Stimulated activated CD4-positive, alpha-beta T cell treated with anti-CD3 and anti-CD28 coated beads, Interleukin-1b, Interleukin-23, amount 100 ng/mL, for 48 hours (primary cell): ENCODE measurements at regions not wholly inside any gene's neighbourhood (a gene's known extent, or its start where the extent isn't known, plus 50 kb on each side); places are given as distances from the start of the nearest gene placed in this dataset.
"Not testable (repeated sequence)": the region's sequence is repeated elsewhere in the genome, so short reads cannot be mapped to it uniquely, and the experiment has no call there.

Experiments used
- DNase-seq: peaks from one replicate; pipeline ENCODE4 v3.0.0-alpha.2; 2020

DNA sequence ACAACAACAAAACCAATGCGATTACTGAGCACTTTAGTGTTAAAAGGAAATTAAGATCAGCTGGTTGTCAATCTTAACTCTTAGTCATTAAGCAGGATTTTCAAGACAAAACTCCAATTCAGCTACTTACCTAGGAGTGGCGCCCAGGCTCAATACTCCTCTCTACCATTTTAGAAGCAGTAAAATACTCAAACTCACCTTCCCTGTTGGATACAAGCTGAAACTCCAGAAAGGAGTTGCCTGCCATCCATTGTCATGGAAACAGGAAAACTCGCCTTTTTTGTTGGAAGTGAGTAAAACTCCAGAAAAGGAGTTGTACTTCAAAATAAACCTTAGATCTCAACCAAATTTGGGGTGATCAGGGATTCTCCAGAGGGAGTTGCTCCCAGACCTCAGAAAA lies 127.0 kb upstream of the F3 start:
- DNase-seq: no peak

GRCh38 chr1:94667818-94668217 lies 126.3 kb upstream of the F3 start:
- no peak for DNase-seq

GRCh38 chr1:94666797-94667196 lies 125.2 kb upstream of the F3 start:
- DNase-seq: no peak

- DNase-seq: no peak
Observed at GRCh38 chr1:94661431-94661932, 119.9 kb upstream of the F3 start.

DNA sequence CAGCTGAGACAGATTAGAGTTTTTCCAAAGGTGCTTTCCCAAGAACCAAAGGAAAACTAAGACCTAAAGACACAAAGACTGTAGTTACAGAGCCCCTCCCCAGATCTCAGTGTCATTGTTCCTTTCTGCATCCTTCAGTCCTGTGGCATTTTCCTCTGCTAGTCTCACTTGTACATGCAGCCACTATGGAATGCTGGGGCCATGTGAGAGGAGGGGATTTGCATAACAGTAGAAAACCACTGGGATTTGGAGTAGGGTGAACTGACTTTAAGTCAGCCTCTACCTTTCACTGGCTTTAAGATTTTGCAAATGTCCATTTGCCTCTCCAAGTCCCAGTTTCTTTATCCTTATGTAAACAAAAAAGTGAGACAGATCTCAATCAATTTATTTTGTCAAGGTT lies 119.4 kb upstream of the F3 start:
- no peak for DNase-seq

GRCh38 chr1:94660258-94660657 lies 118.7 kb upstream of the F3 start:
- DNase-seq: no peak

- not testable (repeated sequence) for DNase-seq
Observed at GRCh38 chr1:94659202-94659601, 117.6 kb upstream of the F3 start.

GRCh38 chr1:94658221-94658620 lies 116.7 kb upstream of the F3 start:
- DNase-seq: no peak

- not testable (repeated sequence) for DNase-seq
Observed at GRCh38 chr1:94657776-94658175, 116.2 kb upstream of the F3 start.

GRCh38 chr1:94656967-94657366 lies 115.4 kb upstream of the F3 start:
- no peak for DNase-seq

GRCh38 chr1:94654919-94655318 lies 113.4 kb upstream of the F3 start:
- DNase-seq: no peak

DNA sequence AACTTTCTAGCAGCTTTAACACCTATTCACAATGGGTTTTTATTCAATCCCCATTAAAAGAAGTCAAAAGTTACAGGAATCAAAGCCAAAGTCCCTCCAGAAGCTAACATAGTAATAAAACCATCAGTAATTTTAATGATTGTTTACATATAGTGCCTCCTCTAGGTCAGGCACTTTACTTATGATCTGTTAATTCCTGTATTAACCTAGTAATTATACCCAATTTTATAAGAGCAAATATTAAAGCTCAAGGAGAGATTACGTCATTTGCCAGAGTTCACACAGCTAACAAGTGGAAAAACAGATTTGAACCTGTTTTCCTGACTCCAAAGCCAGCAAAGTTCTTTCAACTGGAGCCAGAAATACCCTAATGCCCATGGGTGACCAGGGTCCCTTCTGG lies 112.9 kb upstream of the F3 start:
- no peak for DNase-seq

- DNase-seq: no peak
Observed at GRCh38 chr1:94654031-94654430, 112.5 kb upstream of the F3 start.

DNA sequence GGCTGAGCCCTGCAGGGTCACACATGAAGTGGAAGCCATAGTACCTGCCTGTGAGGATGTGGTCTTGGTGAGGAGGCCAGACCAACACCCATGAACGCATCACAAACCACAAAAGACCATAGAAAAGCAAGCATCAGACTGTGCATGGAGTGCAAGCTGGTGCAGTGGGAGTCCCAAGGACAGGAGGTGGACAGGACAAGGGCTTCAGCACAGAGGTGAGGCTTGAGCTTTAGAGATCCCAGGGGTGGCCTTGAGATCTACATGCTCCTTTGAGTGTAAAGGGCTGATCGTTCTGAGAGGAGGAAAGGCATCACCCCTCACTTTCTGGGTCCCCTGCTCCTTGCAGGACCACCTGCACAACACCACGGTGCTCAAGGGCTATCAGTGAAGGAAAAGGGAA lies 111.9 kb upstream of the F3 start:
- DNase-seq: no peak

DNA sequence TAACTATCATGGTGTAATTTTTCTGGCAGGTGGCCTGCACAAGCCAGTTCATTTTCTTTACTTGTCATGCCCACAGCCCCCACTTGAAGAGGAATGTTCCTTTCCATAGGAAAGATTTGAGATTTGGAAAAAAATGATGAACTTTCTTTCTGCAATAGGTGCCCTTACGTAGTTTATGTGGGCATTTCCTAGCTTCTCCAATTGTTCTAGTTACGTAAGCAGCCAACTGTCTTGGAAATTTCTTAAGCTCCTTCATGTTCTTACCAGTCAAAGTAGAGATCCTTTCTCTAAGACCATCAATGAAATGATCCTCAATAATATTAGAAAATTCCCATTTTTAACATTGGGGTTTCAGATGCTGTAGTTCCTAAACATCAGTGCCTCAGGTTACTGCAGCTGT lies 109.5 kb upstream of the F3 start:
- DNase-seq: no peak

GRCh38 chr1:94650301-94650700 lies 108.7 kb upstream of the F3 start:
- no peak for DNase-seq

GRCh38 chr1:94648225-94649007 lies 106.9 kb upstream of the F3 start:
- DNase-seq: no peak

GRCh38 chr1:94646786-94647555 lies 105.4 kb upstream of the F3 start:
- DNase-seq: no peak

- DNase-seq: no peak
Observed at GRCh38 chr1:94646141-94646643, 104.6 kb upstream of the F3 start.

GRCh38 chr1:94644352-94644751 lies 102.8 kb upstream of the F3 start:
- no peak for DNase-seq

- DNase-seq: no peak
Observed at GRCh38 chr1:94643819-94644218, 102.3 kb upstream of the F3 start.

GRCh38 chr1:94642617-94643321 lies 101.2 kb upstream of the F3 start:
- no peak for DNase-seq

DNA sequence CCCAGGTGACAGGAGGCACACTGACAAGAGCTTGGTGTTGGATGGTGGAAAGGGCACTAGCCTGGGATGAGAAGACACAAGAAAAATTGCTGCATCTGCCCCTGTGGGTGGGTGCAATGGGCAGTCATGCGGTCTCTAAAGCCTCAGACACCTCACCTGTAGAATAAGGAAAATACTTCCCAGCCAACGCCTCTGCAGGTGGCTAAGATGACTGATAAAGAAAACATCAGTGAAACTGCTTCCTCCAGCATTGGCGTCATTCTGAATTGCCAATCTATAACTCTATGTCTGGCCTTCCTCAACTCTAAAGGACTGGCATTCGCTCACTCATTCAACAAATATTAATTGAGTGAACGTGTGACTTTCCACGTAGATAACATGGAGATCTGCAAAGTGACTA lies 100.4 kb upstream of the F3 start:
- DNase-seq: no peak
